Activated naive CD4-positive, alpha-beta T cell (primary cell): ENCODE measurements at regions not wholly inside any gene's neighbourhood (a gene's known extent, or its start where the extent isn't known, plus 50 kb on each side); places are given as distances from the start of the nearest gene placed in this dataset.
A peak's percentile ranks its signal among the peaks of the same experiment; 100 is the strongest.

Experiments used
- DNase-seq, 4 experiments: peaks; one replicate each; lab custom pipeline; 2025; lab: John Stamatoyannopoulos, UW

- no peak for DNase-seq
Observed at GRCh38 chr20:1790386-1790785, 104.8 kb upstream of the SIRPA start.

- no peak for DNase-seq
Observed at GRCh38 chr20:1788044-1788443, 107.2 kb upstream of the SIRPA start.

GRCh38 chr20:1786486-1786885, 108.7 kb upstream of the SIRPA start:
- DNase-seq: no peak

GRCh38 chr20:1784586-1784985, 110.6 kb upstream of the SIRPA start:
- no peak for DNase-seq

- DNase-seq: no peak
Observed at GRCh38 chr20:1783245-1783644, 112.0 kb upstream of the SIRPA start.

- no peak for DNase-seq
Observed at GRCh38 chr20:1782181-1782580, 113.0 kb upstream of the SIRPA start.

GRCh38 chr20:1779567-1779966, 115.6 kb upstream of the SIRPA start:
- no peak for DNase-seq

- DNase-seq: no peak
Observed at GRCh38 chr20:1778338-1778737, 116.9 kb upstream of the SIRPA start.

GRCh38 chr20:1777476-1777820, 117.8 kb upstream of the SIRPA start:
- DNase-seq: no peak

GRCh38 chr20:1776681-1777475, 118.3 kb upstream of the SIRPA start:
- DNase-seq: peak; percentile 47 to 75 (median 73)

GRCh38 chr20:1775117-1775516, 117.5 kb upstream of the SIRPG start:
- DNase-seq: no peak

- DNase-seq: no peak
Observed at GRCh38 chr20:1774479-1774878, 116.9 kb upstream of the SIRPG start.

- DNase-seq: no peak
Observed at GRCh38 chr20:1773816-1774215, 116.2 kb upstream of the SIRPG start.

GRCh38 chr20:1769491-1769890, 111.9 kb upstream of the SIRPG start:
- DNase-seq: no peak

GRCh38 chr20:1766731-1767130, 109.2 kb upstream of the SIRPG start:
- DNase-seq: no peak

- peak; percentile 5 to 36 (median 13) for DNase-seq
Observed at GRCh38 chr20:1764136-1765033, 106.8 kb upstream of the SIRPG start.

GRCh38 chr20:1761598-1761997, 104.0 kb upstream of the SIRPG start:
- DNase-seq: no peak

- no peak for DNase-seq
Observed at GRCh38 chr20:1761116-1761515, 103.5 kb upstream of the SIRPG start.

- no peak for DNase-seq
Observed at GRCh38 chr20:1758765-1759164, 101.2 kb upstream of the SIRPG start.

- no peak for DNase-seq
Observed at GRCh38 chr20:1757606-1758512, 100.3 kb upstream of the SIRPG start.

- no peak for DNase-seq
Observed at GRCh38 chr20:1757072-1757471, 99.5 kb upstream of the SIRPG start.

GRCh38 chr20:1754749-1755148, 97.2 kb upstream of the SIRPG start:
- no peak for DNase-seq
